Sigmoid colon (tissue), 4 donors: ENCODE measurements at regions not wholly inside any gene's neighbourhood (a gene's known extent, or its start where the extent isn't known, plus 50 kb on each side); places are given as distances from the start of the nearest gene placed in this dataset.

ENCODE experiments used
- POLR2AphosphoS5 ChIP-seq, 4 donors: sonication (generic); formaldehyde crosslinking; IDR thresholded peaks; one replicate each; pipeline ENCODE4 v1.6.1; 2017; ENCODE audit warnings: antibody characterized with exemption in 4 of 4
- TF ChIP-seq, protein P1 (sequence below), 4 experiments: fragments of 450-650 bp in 3 of 4; fragments of 200-600 bp in 1 of 4; IDR thresholded peaks; one replicate each; pipeline ENCODE4 v1.5.1; 2016 to 2019; ENCODE audit warnings: antibody characterized with exemption in 4 of 4, mild to moderate bottlenecking in 3 of 4, moderate library complexity in 2 of 4

DNA sequence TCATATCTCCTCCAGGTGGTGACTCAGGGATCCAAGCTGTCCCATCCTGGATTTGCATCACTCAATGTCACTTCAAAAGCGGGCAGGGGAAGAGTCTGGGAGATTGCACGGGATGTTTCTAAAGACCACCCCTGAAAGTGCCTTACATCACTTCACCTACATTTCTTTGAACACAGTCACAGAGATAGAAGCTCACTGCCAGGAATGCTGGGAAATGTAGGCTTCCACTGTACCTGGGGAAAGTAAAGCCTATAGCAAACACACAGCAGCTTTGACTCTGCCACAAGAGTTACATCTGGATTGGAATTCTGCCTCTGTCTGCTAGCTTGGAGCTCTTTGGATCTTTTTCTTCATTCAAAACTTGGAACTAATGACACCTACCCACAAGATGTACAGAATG lies 300.9 kb downstream of the WDR11 start:
- TF ChIP-seq, protein P1, sequence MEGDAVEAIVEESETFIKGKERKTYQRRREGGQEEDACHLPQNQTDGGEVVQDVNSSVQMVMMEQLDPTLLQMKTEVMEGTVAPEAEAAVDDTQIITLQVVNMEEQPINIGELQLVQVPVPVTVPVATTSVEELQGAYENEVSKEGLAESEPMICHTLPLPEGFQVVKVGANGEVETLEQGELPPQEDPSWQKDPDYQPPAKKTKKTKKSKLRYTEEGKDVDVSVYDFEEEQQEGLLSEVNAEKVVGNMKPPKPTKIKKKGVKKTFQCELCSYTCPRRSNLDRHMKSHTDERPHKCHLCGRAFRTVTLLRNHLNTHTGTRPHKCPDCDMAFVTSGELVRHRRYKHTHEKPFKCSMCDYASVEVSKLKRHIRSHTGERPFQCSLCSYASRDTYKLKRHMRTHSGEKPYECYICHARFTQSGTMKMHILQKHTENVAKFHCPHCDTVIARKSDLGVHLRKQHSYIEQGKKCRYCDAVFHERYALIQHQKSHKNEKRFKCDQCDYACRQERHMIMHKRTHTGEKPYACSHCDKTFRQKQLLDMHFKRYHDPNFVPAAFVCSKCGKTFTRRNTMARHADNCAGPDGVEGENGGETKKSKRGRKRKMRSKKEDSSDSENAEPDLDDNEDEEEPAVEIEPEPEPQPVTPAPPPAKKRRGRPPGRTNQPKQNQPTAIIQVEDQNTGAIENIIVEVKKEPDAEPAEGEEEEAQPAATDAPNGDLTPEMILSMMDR (IDR thresholded peaks at IDR 0.05), result no peak
- no peak for TF ChIP-seq POLR2AphosphoS5 (IDR thresholded peaks at IDR 0.05)
